ENCODE measurements at regions not wholly inside any gene's neighbourhood (a gene's known extent, or its start where the extent isn't known, plus 50 kb on each side); places are given as distances from the start of the nearest gene placed in this dataset.
"Not testable (repeated sequence)": the region's sequence is repeated elsewhere in the genome, so short reads cannot be mapped to it uniquely, and the experiment has no call there.

DNA sequence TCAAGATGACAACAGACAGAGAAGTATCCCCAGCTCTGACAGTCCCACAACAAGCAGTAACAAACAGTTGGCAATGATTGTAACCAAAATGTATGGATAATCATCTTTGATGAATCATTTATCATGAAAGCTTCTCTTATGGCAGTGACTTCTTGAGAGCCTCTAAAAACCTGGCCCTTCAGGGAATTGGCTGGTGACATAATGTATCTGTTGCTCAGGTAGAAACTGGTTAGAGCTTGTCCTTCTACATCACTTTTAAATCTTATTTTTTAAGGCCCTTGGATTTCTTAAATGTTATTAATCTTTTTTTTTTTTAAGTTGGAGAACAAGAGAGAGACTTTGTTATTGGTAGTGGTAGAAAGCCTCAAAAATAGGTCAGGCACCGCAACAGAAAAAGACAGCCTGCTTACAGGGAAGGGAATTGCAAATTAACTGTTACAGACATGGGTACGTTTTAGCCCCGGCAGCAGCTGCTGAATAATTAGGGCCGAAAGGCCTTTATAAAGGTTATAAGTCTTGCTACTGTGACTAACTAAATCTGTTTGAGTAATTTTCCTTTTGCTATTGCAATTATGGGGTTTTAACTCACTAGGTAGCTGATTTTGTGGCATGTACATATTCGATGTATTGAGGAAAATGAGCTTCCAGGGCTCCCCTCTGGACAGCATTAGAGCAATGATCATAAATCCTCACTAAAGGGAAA, 207.7 kb upstream of the LRRC4C start:
- H3K27me3 ChIP-seq (ENCODE audit: control insufficient read depth in 2 of 2, insufficient read depth in 2 of 2, low read length in 2 of 2) = no peaks in the 10 kb centered on the region
- no peak overlapping the region for H3K4me3 ChIP-seq (ENCODE audit: low read length in 2 of 2)
- H3K9me3 ChIP-seq (ENCODE audit: control insufficient read depth in 2 of 2, low read length in 2 of 2) = no peaks in the 10 kb centered on the region
- H3K36me3 ChIP-seq (ENCODE audit: control insufficient read depth in 2 of 2, insufficient read depth in 2 of 2, low read length in 2 of 2) = no peaks in the 10 kb centered on the region
- H3K27ac ChIP-seq (ENCODE audit: low read depth in 2 of 2, low read length in 2 of 2) = no peak overlapping the region
- no peak overlapping the region for H3K9ac ChIP-seq (ENCODE audit: low read depth in 1 of 2, low read length in 2 of 2)
- no peaks in the 10 kb centered on the region for H3K4me1 ChIP-seq (ENCODE audit: control insufficient read depth in 2 of 2, insufficient read depth in 2 of 2, low read length in 2 of 2)

- H3K9me3 ChIP-seq (ENCODE audit: control insufficient read depth in 2 of 2, low read length in 2 of 2) = no peaks in the 10 kb centered on the region
- no peaks in the 10 kb centered on the region for H3K36me3 ChIP-seq (ENCODE audit: control insufficient read depth in 2 of 2, insufficient read depth in 2 of 2, low read length in 2 of 2)
- H3K27ac ChIP-seq (ENCODE audit: low read depth in 2 of 2, low read length in 2 of 2) = no peak overlapping the region
- no peaks in the 10 kb centered on the region for H3K27me3 ChIP-seq (ENCODE audit: control insufficient read depth in 2 of 2, insufficient read depth in 2 of 2, low read length in 2 of 2)
- no peaks in the 10 kb centered on the region for H3K4me1 ChIP-seq (ENCODE audit: control insufficient read depth in 2 of 2, insufficient read depth in 2 of 2, low read length in 2 of 2)
- no peak overlapping the region for H3K9ac ChIP-seq (ENCODE audit: low read depth in 1 of 2, low read length in 2 of 2)
- H3K4me3 ChIP-seq (ENCODE audit: low read length in 2 of 2) = no peak overlapping the region
These were observed 215.8 kb upstream of the LRRC4C start for GRCh38 chr11:41675205-41675604.

GRCh38 chr11:41713030-41713429, 253.6 kb upstream of the LRRC4C start:
- no peak overlapping the region for H3K9ac ChIP-seq (ENCODE audit: low read depth in 1 of 2, low read length in 2 of 2)

DNA sequence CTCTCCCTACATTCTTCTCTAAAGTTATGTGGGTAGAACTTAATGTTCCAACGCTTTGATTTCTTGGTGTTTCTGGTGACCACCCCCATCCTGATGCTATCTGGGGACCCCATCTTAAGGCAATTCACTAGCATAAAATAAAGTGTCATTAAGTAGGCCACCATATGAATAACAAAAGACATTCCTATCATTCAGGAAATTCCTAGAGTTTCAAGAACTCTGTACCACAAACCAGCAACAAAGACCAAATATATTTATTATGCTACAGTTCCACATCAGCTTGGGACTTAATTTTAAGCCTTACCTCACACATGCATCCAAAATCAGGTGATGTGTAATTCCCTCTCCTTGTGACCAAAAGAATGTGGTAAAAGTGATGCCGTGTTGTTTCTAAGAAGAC, 254.6 kb upstream of the LRRC4C start:
- Histone ChIP-seq H3K4me1 (ENCODE audit: control insufficient read depth in 2 of 2, insufficient read depth in 2 of 2, low read length in 2 of 2) (no peaks in the 10 kb centered on the region), H3K36me3 (ENCODE audit: control insufficient read depth in 2 of 2, insufficient read depth in 2 of 2, low read length in 2 of 2) (no peaks in the 10 kb centered on the region), H3K9ac (ENCODE audit: low read depth in 1 of 2, low read length in 2 of 2) (no peak overlapping the region), H3K27ac (ENCODE audit: low read depth in 2 of 2, low read length in 2 of 2) (no peak overlapping the region), H3K9me3 (ENCODE audit: control insufficient read depth in 2 of 2, low read length in 2 of 2) (no peaks in the 10 kb centered on the region), H3K4me3 (ENCODE audit: low read length in 2 of 2) (no peak overlapping the region), H3K27me3 (ENCODE audit: control insufficient read depth in 2 of 2, insufficient read depth in 2 of 2, low read length in 2 of 2) (no peaks in the 10 kb centered on the region)

More at GRCh38 chr11:41713030-41713429, 253.6 kb upstream of the LRRC4C start:
- Histone ChIP-seq H3K27me3 (ENCODE audit: control insufficient read depth in 2 of 2, insufficient read depth in 2 of 2, low read length in 2 of 2) (no peaks in the 10 kb centered on the region), H3K4me1 (ENCODE audit: control insufficient read depth in 2 of 2, insufficient read depth in 2 of 2, low read length in 2 of 2) (no peaks in the 10 kb centered on the region), H3K27ac (ENCODE audit: low read depth in 2 of 2, low read length in 2 of 2) (no peak overlapping the region), H3K9me3 (ENCODE audit: control insufficient read depth in 2 of 2, low read length in 2 of 2) (no peaks in the 10 kb centered on the region), H3K36me3 (ENCODE audit: control insufficient read depth in 2 of 2, insufficient read depth in 2 of 2, low read length in 2 of 2) (no peaks in the 10 kb centered on the region), H3K4me3 (ENCODE audit: low read length in 2 of 2) (no peak overlapping the region)

DNA sequence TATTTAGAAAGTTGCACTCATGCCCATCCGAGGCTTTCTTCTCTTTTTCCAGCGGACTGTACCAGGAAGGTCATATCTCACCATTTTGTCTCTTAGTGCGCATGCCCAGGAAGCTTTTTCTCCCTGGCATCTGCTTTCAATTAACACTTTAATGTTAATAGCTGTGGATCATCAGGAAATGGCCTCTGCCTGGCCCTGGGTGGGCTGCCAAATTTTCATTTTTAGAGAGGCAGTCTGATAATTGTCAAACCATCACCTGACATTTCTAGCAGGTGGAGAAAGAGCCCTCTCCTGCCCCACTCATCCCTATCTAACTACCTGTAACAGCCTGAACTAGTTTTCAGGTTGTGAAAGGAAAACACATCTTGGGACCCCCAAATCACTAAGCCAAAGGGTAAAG, 257.4 kb upstream of the LRRC4C start:
- no peak overlapping the region for H3K4me3 ChIP-seq (ENCODE audit: low read length in 2 of 2)
- no peaks in the 10 kb centered on the region for H3K9me3 ChIP-seq (ENCODE audit: control insufficient read depth in 2 of 2, low read length in 2 of 2)
- no peaks in the 10 kb centered on the region for H3K27me3 ChIP-seq (ENCODE audit: control insufficient read depth in 2 of 2, insufficient read depth in 2 of 2, low read length in 2 of 2)
- H3K36me3 ChIP-seq (ENCODE audit: control insufficient read depth in 2 of 2, insufficient read depth in 2 of 2, low read length in 2 of 2) = no peaks in the 10 kb centered on the region
- H3K27ac ChIP-seq (ENCODE audit: low read depth in 2 of 2, low read length in 2 of 2) = no peak overlapping the region
- H3K4me1 ChIP-seq (ENCODE audit: control insufficient read depth in 2 of 2, insufficient read depth in 2 of 2, low read length in 2 of 2) = no peaks in the 10 kb centered on the region
- H3K9ac ChIP-seq (ENCODE audit: low read depth in 1 of 2, low read length in 2 of 2) = no peak overlapping the region

DNA sequence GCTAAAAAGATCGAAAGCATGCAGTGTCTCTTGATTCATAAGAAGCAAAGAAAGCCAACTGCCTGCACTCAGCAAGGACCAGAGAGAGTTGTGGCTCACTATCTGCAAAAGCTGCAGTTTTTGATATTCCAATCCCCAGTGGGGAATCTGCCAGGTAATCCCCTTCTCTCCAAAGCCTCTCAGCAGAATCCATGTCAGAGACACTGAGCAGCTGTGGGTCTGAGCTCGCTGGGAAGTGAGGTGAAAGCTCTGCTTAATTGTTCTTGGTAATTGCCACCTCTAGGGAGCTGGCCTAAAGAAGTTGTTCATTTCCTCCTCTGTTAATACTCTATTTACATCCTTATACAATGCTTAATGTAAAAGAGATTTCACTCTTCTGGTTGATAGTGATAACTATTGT, 261.3 kb upstream of the LRRC4C start:
- H3K27ac ChIP-seq (ENCODE audit: low read depth in 2 of 2, low read length in 2 of 2) = no peak overlapping the region
- H3K9ac ChIP-seq (ENCODE audit: low read depth in 1 of 2, low read length in 2 of 2) = no peak overlapping the region
- H3K4me3 ChIP-seq (ENCODE audit: low read length in 2 of 2) = no peak overlapping the region
- H3K27me3 ChIP-seq (ENCODE audit: control insufficient read depth in 2 of 2, insufficient read depth in 2 of 2, low read length in 2 of 2) = no peaks in the 10 kb centered on the region
- no peaks in the 10 kb centered on the region for H3K4me1 ChIP-seq (ENCODE audit: control insufficient read depth in 2 of 2, insufficient read depth in 2 of 2, low read length in 2 of 2)
- no peaks in the 10 kb centered on the region for H3K36me3 ChIP-seq (ENCODE audit: control insufficient read depth in 2 of 2, insufficient read depth in 2 of 2, low read length in 2 of 2)
- no peaks in the 10 kb centered on the region for H3K9me3 ChIP-seq (ENCODE audit: control insufficient read depth in 2 of 2, low read length in 2 of 2)

- H3K4me1 ChIP-seq (ENCODE audit: control insufficient read depth in 2 of 2, insufficient read depth in 2 of 2, low read length in 2 of 2); H3K27me3 ChIP-seq (ENCODE audit: control insufficient read depth in 2 of 2, insufficient read depth in 2 of 2, low read length in 2 of 2); H3K9ac ChIP-seq (ENCODE audit: low read depth in 1 of 2, low read length in 2 of 2); H3K4me3 ChIP-seq (ENCODE audit: low read length in 2 of 2); H3K27ac ChIP-seq (ENCODE audit: low read depth in 2 of 2, low read length in 2 of 2); H3K9me3 ChIP-seq (ENCODE audit: control insufficient read depth in 2 of 2, low read length in 2 of 2); H3K36me3 ChIP-seq (ENCODE audit: control insufficient read depth in 2 of 2, insufficient read depth in 2 of 2, low read length in 2 of 2): not testable (repeated sequence)
These were observed 268.7 kb upstream of the LRRC4C start for GRCh38 chr11:41728161-41728560.

- no peaks in the 10 kb centered on the region for H3K36me3 ChIP-seq (ENCODE audit: control insufficient read depth in 2 of 2, insufficient read depth in 2 of 2, low read length in 2 of 2)
- H3K9me3 ChIP-seq (ENCODE audit: control insufficient read depth in 2 of 2, low read length in 2 of 2) = no peaks in the 10 kb centered on the region
- no peak overlapping the region for H3K4me3 ChIP-seq (ENCODE audit: low read length in 2 of 2)
- no peak overlapping the region for H3K27ac ChIP-seq (ENCODE audit: low read depth in 2 of 2, low read length in 2 of 2)
- no peaks in the 10 kb centered on the region for H3K4me1 ChIP-seq (ENCODE audit: control insufficient read depth in 2 of 2, insufficient read depth in 2 of 2, low read length in 2 of 2)
- no peaks in the 10 kb centered on the region for H3K27me3 ChIP-seq (ENCODE audit: control insufficient read depth in 2 of 2, insufficient read depth in 2 of 2, low read length in 2 of 2)
- H3K9ac ChIP-seq (ENCODE audit: low read depth in 1 of 2, low read length in 2 of 2) = no peak overlapping the region
These were observed 315.8 kb upstream of the LRRC4C start for GRCh38 chr11:41775296-41775695.

GRCh38 chr11:41779401-41779960, 320.0 kb upstream of the LRRC4C start:
- Histone ChIP-seq H3K27ac (ENCODE audit: low read depth in 2 of 2, low read length in 2 of 2) (peak overlapping the region in 1 of 2 donors; percentile 39), H3K4me1 (ENCODE audit: control insufficient read depth in 2 of 2, insufficient read depth in 2 of 2, low read length in 2 of 2) (peaks cover 0 to 3% of the 10 kb centered on the region in 2 donors)

GRCh38 chr11:41781441-41781840, 322.0 kb upstream of the LRRC4C start:
- no peak overlapping the region for H3K4me3 ChIP-seq (ENCODE audit: low read length in 2 of 2)
- H3K27ac ChIP-seq (ENCODE audit: low read depth in 2 of 2, low read length in 2 of 2) = no peak overlapping the region
- no peaks in the 10 kb centered on the region for H3K9me3 ChIP-seq (ENCODE audit: control insufficient read depth in 2 of 2, low read length in 2 of 2)
- H3K27me3 ChIP-seq (ENCODE audit: control insufficient read depth in 2 of 2, insufficient read depth in 2 of 2, low read length in 2 of 2) = no peaks in the 10 kb centered on the region
- H3K36me3 ChIP-seq (ENCODE audit: control insufficient read depth in 2 of 2, insufficient read depth in 2 of 2, low read length in 2 of 2) = no peaks in the 10 kb centered on the region
- H3K4me1 ChIP-seq (ENCODE audit: control insufficient read depth in 2 of 2, insufficient read depth in 2 of 2, low read length in 2 of 2) = peaks cover 0 to 6% of the 10 kb centered on the region in 2 donors
- no peak overlapping the region for H3K9ac ChIP-seq (ENCODE audit: low read depth in 1 of 2, low read length in 2 of 2)

More at GRCh38 chr11:41779401-41779960, 320.0 kb upstream of the LRRC4C start:
- no peaks in the 10 kb centered on the region for H3K27me3 ChIP-seq (ENCODE audit: control insufficient read depth in 2 of 2, insufficient read depth in 2 of 2, low read length in 2 of 2)
- H3K9me3 ChIP-seq (ENCODE audit: control insufficient read depth in 2 of 2, low read length in 2 of 2) = no peaks in the 10 kb centered on the region
- H3K9ac ChIP-seq (ENCODE audit: low read depth in 1 of 2, low read length in 2 of 2) = no peak overlapping the region
- no peaks in the 10 kb centered on the region for H3K36me3 ChIP-seq (ENCODE audit: control insufficient read depth in 2 of 2, insufficient read depth in 2 of 2, low read length in 2 of 2)
- no peak overlapping the region for H3K4me3 ChIP-seq (ENCODE audit: low read length in 2 of 2)

Measured in mucosa of rectum (tissue), 2 donors.